Tibial nerve (tissue), 4 donors: ENCODE measurements at regions not wholly inside any gene's neighbourhood (a gene's known extent, or its start where the extent isn't known, plus 50 kb on each side); places are given as distances from the start of the nearest gene placed in this dataset.

Experiments
- DNase-seq, 2 donors: peaks; one replicate each; pipeline ENCODE4 v3.0.0-alpha.2; 2019; ENCODE audit warnings: low spot score in 2 of 2
- H3K27ac ChIP-seq, 4 donors: fragments of 200-600 bp; sonication (generic) in 3 of 4; one replicate each; pipeline ENCODE4 v1.5.1; 2017 to 2019; ENCODE audit warnings: mild to moderate bottlenecking in 1 of 4
- H3K27me3 ChIP-seq, 2 donors: fragments of 200-600 bp; sonication (generic) in 1 of 2; one replicate each; pipeline versions ENCODE4 v1.5.1 to v1.6.0; 2017 to 2019
- H3K36me3 ChIP-seq, 3 donors: fragments of 200-600 bp; sonication (generic); one replicate each; pipeline ENCODE4 v1.5.1; 2018 to 2019
- H3K4me1 ChIP-seq, 4 donors: fragments of 200-600 bp; sonication (generic) in 3 of 4; one replicate each; pipeline ENCODE4 v1.5.1; 2017 to 2019
- H3K4me3 ChIP-seq, 4 donors: fragments of 200-600 bp; sonication (generic) in 3 of 4; one replicate each; pipeline ENCODE4 v1.5.1; 2017 to 2019; ENCODE audit warnings: mild to moderate bottlenecking in 1 of 4, moderate library complexity in 1 of 4
- H3K9me3 ChIP-seq, 4 donors: fragments of 200-600 bp; sonication (generic) in 3 of 4; one replicate each; pipeline ENCODE4 v1.5.1; 2017 to 2019
- EP300 ChIP-seq, 2 donors: sonication (generic); formaldehyde crosslinking; IDR thresholded peaks; one replicate each; pipeline ENCODE4 v1.6.1; 2017; ENCODE audit warnings: antibody characterized with exemption in 2 of 2, mild to moderate bottlenecking in 1 of 2
- POLR2A ChIP-seq, 2 donors: fragments of 450-650 bp; IDR thresholded peaks; one replicate each; pipeline ENCODE4 v1.6.1; 2017; ENCODE audit warnings: antibody characterized with exemption in 2 of 2, mild to moderate bottlenecking in 2 of 2, moderate library complexity in 2 of 2
- WGBS, 2 donors: methylation state at CpG; one replicate each; pipeline ENCODE4 v1.1.5; 2018; 5-methylcytosine and 5-hydroxymethylcytosine counted together
- TF ChIP-seq, protein P1 (sequence below), 5 experiments: fragments of 200-600 bp in 3 of 5; fragments of 450-650 bp in 2 of 5; sonication (generic) in 3 of 5; IDR thresholded peaks; one replicate each; pipeline ENCODE4 v1.5.1; 2016 to 2019; ENCODE audit warnings: antibody characterized with exemption in 5 of 5, mild to moderate bottlenecking in 3 of 5, moderate library complexity in 2 of 5

- DNase-seq, result no peak
- Histone ChIP-seq H3K9me3 (no peaks in the 10 kb centered on the region), H3K27ac (no peak overlapping the region), H3K4me3 (no peak overlapping the region), H3K36me3 (no peaks in the 10 kb centered on the region), H3K4me1 (no peaks in the 10 kb centered on the region), H3K27me3 (no peaks in the 10 kb centered on the region)
- WGBS, 2 donors, result 52 to 56% methylated on average over 1 of the region's 1 CpG
- no peak for TF ChIP-seq POLR2A (IDR thresholded peaks at IDR 0.05)
- no peak for TF ChIP-seq EP300 (IDR thresholded peaks at IDR 0.05)
- TF ChIP-seq, protein P1, sequence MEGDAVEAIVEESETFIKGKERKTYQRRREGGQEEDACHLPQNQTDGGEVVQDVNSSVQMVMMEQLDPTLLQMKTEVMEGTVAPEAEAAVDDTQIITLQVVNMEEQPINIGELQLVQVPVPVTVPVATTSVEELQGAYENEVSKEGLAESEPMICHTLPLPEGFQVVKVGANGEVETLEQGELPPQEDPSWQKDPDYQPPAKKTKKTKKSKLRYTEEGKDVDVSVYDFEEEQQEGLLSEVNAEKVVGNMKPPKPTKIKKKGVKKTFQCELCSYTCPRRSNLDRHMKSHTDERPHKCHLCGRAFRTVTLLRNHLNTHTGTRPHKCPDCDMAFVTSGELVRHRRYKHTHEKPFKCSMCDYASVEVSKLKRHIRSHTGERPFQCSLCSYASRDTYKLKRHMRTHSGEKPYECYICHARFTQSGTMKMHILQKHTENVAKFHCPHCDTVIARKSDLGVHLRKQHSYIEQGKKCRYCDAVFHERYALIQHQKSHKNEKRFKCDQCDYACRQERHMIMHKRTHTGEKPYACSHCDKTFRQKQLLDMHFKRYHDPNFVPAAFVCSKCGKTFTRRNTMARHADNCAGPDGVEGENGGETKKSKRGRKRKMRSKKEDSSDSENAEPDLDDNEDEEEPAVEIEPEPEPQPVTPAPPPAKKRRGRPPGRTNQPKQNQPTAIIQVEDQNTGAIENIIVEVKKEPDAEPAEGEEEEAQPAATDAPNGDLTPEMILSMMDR (IDR thresholded peaks at IDR 0.05), result no peak
These were observed 151.0 kb upstream of the ROBO2 start for GRCh38 chr3:76888856-76889255.

DNA sequence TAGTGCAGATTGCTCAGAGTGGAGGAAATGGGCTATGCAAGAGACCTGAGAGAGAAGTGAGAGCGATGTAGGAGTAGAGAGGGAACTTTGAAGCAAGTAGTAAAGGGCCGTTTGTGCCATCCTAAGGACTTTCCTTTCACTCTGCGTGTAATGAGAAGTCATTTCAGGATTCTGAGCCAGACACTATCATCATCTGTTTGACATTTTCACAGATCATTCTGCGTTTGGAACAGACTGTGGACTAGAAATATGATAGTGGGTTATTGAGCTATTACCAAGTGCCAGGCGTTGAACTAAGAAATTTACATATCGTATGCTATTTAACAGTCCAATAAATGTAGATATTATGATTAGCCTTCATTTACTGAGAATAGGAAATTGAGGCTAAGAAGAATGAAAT, 150.0 kb upstream of the ROBO2 start:
- no peak for TF ChIP-seq POLR2A (IDR thresholded peaks at IDR 0.05)
- TF ChIP-seq EP300 (IDR thresholded peaks at IDR 0.05), result no peak
- TF ChIP-seq, protein P1 (IDR thresholded peaks at IDR 0.05), result no peak
- H3K27me3 ChIP-seq, result no peaks in the 10 kb centered on the region
- H3K4me3 ChIP-seq, result no peak overlapping the region
- H3K9me3 ChIP-seq, result no peaks in the 10 kb centered on the region
- H3K4me1 ChIP-seq, result no peaks in the 10 kb centered on the region
- 66 to 74% methylated on average over 6 of the region's 6 CpGs for WGBS, 2 donors
- no peaks in the 10 kb centered on the region for H3K36me3 ChIP-seq
- DNase-seq, result no peak
- H3K27ac ChIP-seq, result no peak overlapping the region

DNA sequence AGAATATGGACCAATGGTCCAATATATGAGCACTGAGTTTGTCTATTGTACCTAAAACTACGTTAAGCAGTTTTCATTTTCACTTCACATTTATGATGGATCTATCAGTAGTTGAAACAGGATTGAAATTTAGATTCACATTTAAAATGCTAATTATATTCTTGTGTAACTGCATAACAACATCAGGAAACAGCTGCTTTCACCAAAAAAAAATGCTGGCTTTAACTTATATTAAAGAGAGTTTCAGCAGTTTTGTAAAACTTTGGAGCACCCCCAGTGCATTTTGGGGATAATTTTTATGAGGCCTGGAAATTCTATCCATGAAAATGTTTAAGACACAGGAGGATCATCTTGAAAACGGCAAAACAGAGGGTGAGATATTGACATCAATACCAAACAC, 142.8 kb upstream of the ROBO2 start:
- Histone ChIP-seq H3K4me3 (no peak overlapping the region), H3K36me3 (no peaks in the 10 kb centered on the region), H3K4me1 (no peaks in the 10 kb centered on the region), H3K27me3 (no peaks in the 10 kb centered on the region), H3K9me3 (no peaks in the 10 kb centered on the region), H3K27ac (no peak overlapping the region)
- no peak for DNase-seq
- TF ChIP-seq EP300 (IDR thresholded peaks at IDR 0.05), result no peak
- TF ChIP-seq, protein P1 (IDR thresholded peaks at IDR 0.05), result no peak
- TF ChIP-seq POLR2A (IDR thresholded peaks at IDR 0.05), result no peak
- 64 to 73% methylated on average over 2 of the region's 2 CpGs for WGBS, 2 donors

DNA sequence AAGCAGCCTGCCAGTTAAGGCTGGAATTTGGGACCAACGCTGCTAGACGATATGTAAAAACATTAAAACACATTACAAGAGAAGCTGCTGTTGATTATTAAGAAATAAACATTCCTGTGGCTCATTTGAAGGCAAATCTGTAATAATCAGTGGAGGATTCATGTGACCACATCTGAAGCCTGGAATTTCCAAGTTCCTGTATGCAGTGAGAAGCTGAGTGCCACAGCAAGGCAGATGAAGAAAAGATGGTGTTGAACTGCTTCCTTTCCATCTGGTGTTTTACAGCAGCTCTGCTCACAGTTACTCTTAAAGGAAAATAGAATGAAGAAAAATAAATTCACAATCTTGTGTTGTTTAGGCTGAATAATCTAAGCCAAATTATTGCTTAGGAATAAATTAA, 139.3 kb upstream of the ROBO2 start:
- Histone ChIP-seq H3K27ac (no peak overlapping the region), H3K36me3 (no peaks in the 10 kb centered on the region), H3K27me3 (no peaks in the 10 kb centered on the region), H3K9me3 (peaks cover 0 to 4% (median 0%) of the 10 kb centered on the region in 4 donors), H3K4me3 (no peak overlapping the region), H3K4me1 (no peaks in the 10 kb centered on the region)
- no peak for DNase-seq
- 79 to 80% methylated on average over 2 of the region's 2 CpGs for WGBS, 2 donors
- no peak for TF ChIP-seq POLR2A (IDR thresholded peaks at IDR 0.05)
- TF ChIP-seq EP300 (IDR thresholded peaks at IDR 0.05), result no peak
- TF ChIP-seq, protein P1 (IDR thresholded peaks at IDR 0.05), result no peak

GRCh38 chr3:76908156-76908555, 131.7 kb upstream of the ROBO2 start:
- H3K4me1 ChIP-seq, result no peaks in the 10 kb centered on the region
- TF ChIP-seq POLR2A (IDR thresholded peaks at IDR 0.05), result no peak
- TF ChIP-seq, protein P1 (IDR thresholded peaks at IDR 0.05), result no peak
- no peak for TF ChIP-seq EP300 (IDR thresholded peaks at IDR 0.05)
- H3K4me3 ChIP-seq, result no peak overlapping the region
- H3K9me3 ChIP-seq, result peaks cover 0 to 4% (median 0%) of the 10 kb centered on the region in 4 donors
- H3K27me3 ChIP-seq, result no peaks in the 10 kb centered on the region
- no peak overlapping the region for H3K27ac ChIP-seq
- no peak for DNase-seq
- no peaks in the 10 kb centered on the region for H3K36me3 ChIP-seq
- 23 to 35% methylated on average over 1 of the region's 1 CpG for WGBS, 2 donors
